ENCODE measurements at regions not wholly inside any gene's neighbourhood (a gene's known extent, or its start where the extent isn't known, plus 50 kb on each side); places are given as distances from the start of the nearest gene placed in this dataset.

DNA sequence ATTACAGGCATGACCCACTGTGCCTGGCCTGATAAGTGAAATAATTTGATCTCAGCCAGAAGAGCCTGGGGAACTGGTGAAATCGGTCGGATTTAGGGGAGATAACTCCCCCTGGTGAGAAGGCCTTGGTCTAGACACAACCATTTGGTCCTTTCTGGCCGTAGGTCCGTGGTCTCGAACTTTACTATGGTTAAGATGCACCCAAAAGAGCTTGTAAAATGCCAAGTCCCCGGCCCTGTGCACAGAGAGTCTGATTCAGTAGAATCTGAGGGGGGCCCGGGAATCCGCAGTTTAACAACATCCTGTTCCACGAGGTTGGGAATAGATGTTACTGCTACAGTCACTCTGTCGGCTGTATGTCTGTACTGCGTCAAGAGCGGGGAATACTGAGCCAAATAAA, 140.7 kb downstream of the C9orf50 start:
- Histone ChIP-seq H3K27me3 (ENCODE audit: insufficient read depth, poor library complexity, severe bottlenecking) (no peaks in the 10 kb centered on the region), H3K4me1 (ENCODE audit: insufficient read depth, poor library complexity, severe bottlenecking) (peaks cover 18% of the 10 kb centered on the region), H3K4me3 (ENCODE audit: severe bottlenecking) (no peak overlapping the region), H3K36me3 (ENCODE audit: low read depth) (no peaks in the 10 kb centered on the region), H3K9me3 (ENCODE audit: severe bottlenecking) (no peaks in the 10 kb centered on the region), H3K27ac (ENCODE audit: poor library complexity, severe bottlenecking) (no peak overlapping the region)
- DNase-seq (ENCODE audit: low spot score) (no peak), ATAC-seq (ENCODE audit: low read depth) (no peak)
- TF ChIP-seq, protein P1, sequence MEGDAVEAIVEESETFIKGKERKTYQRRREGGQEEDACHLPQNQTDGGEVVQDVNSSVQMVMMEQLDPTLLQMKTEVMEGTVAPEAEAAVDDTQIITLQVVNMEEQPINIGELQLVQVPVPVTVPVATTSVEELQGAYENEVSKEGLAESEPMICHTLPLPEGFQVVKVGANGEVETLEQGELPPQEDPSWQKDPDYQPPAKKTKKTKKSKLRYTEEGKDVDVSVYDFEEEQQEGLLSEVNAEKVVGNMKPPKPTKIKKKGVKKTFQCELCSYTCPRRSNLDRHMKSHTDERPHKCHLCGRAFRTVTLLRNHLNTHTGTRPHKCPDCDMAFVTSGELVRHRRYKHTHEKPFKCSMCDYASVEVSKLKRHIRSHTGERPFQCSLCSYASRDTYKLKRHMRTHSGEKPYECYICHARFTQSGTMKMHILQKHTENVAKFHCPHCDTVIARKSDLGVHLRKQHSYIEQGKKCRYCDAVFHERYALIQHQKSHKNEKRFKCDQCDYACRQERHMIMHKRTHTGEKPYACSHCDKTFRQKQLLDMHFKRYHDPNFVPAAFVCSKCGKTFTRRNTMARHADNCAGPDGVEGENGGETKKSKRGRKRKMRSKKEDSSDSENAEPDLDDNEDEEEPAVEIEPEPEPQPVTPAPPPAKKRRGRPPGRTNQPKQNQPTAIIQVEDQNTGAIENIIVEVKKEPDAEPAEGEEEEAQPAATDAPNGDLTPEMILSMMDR (IDR thresholded peaks at IDR 0.05; ENCODE audit: poor library complexity, severe bottlenecking) = no peak

- no peak overlapping the region for H3K4me3 ChIP-seq (ENCODE audit: severe bottlenecking)
- ATAC-seq (ENCODE audit: low read depth) (no peak), DNase-seq (ENCODE audit: low spot score) (no peak)
- H3K9me3 ChIP-seq (ENCODE audit: severe bottlenecking) = no peaks in the 10 kb centered on the region
- H3K27me3 ChIP-seq (ENCODE audit: insufficient read depth, poor library complexity, severe bottlenecking) = no peaks in the 10 kb centered on the region
- peaks cover 18% of the 10 kb centered on the region for H3K4me1 ChIP-seq (ENCODE audit: insufficient read depth, poor library complexity, severe bottlenecking)
- TF ChIP-seq, protein P1 (IDR thresholded peaks at IDR 0.05; ENCODE audit: poor library complexity, severe bottlenecking) = no peak
- H3K27ac ChIP-seq (ENCODE audit: poor library complexity, severe bottlenecking) = no peak overlapping the region
- no peaks in the 10 kb centered on the region for H3K36me3 ChIP-seq (ENCODE audit: low read depth)
These were observed 141.3 kb downstream of the C9orf50 start for GRCh38 chr9:129479631-129480011.

GRCh38 chr9:129478961-129479630, 141.8 kb downstream of the C9orf50 start:
- no peak for DNase-seq (ENCODE audit: low spot score)
- Histone ChIP-seq H3K36me3 (ENCODE audit: low read depth) (no peaks in the 10 kb centered on the region), H3K4me1 (ENCODE audit: insufficient read depth, poor library complexity, severe bottlenecking) (peaks cover 15% of the 10 kb centered on the region), H3K4me3 (ENCODE audit: severe bottlenecking) (no peak overlapping the region), H3K27ac (ENCODE audit: poor library complexity, severe bottlenecking) (no peak overlapping the region), H3K27me3 (ENCODE audit: insufficient read depth, poor library complexity, severe bottlenecking) (no peaks in the 10 kb centered on the region), H3K9me3 (ENCODE audit: severe bottlenecking) (no peaks in the 10 kb centered on the region)
- TF ChIP-seq, protein P1 (IDR thresholded peaks at IDR 0.05; ENCODE audit: poor library complexity, severe bottlenecking) = no peak
- ATAC-seq (ENCODE audit: low read depth) = no peak

DNA sequence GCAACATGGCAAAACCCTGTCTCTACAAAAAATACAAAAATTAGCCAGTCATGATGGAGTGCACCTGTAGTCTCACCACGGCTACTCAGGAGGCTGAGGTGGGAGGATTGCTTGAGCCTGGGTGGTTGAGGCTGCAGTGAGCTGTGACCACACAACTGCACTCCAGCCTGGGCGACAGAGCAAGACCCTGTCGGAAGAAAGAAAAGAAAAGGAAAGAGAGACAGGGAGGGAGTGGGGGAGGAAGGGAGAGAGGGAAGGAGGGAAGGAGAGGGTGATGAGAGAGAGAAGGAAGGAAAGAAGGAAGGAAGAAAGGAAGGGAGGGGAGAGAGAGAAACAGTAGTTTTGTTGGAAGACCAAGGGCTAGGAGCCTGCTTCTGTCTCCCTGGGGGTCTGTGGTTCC, 142.4 kb downstream of the C9orf50 start:
- TF ChIP-seq, protein P1 (IDR thresholded peaks at IDR 0.05; ENCODE audit: poor library complexity, severe bottlenecking) = no peak
- H3K4me3 ChIP-seq (ENCODE audit: severe bottlenecking) = no peak overlapping the region
- H3K4me1 ChIP-seq (ENCODE audit: insufficient read depth, poor library complexity, severe bottlenecking) = peaks cover 9% of the 10 kb centered on the region

GRCh38 chr9:129476821-129477611, 143.9 kb downstream of the C9orf50 start:
- Histone ChIP-seq H3K36me3 (ENCODE audit: low read depth) (no peaks in the 10 kb centered on the region), H3K27me3 (ENCODE audit: insufficient read depth, poor library complexity, severe bottlenecking) (no peaks in the 10 kb centered on the region), H3K9me3 (ENCODE audit: severe bottlenecking) (no peaks in the 10 kb centered on the region), H3K27ac (ENCODE audit: poor library complexity, severe bottlenecking) (no peak overlapping the region), H3K4me1 (ENCODE audit: insufficient read depth, poor library complexity, severe bottlenecking) (peaks cover 1% of the 10 kb centered on the region), H3K4me3 (ENCODE audit: severe bottlenecking) (no peak overlapping the region)
- ATAC-seq (ENCODE audit: low read depth) (no peak), DNase-seq (ENCODE audit: low spot score) (no peak)
- TF ChIP-seq, protein P1 (IDR thresholded peaks at IDR 0.05; ENCODE audit: poor library complexity, severe bottlenecking) = no peak

More for the DNA sequence above, 142.4 kb downstream of the C9orf50 start:
- no peak for ATAC-seq (ENCODE audit: low read depth)
- Histone ChIP-seq H3K9me3 (ENCODE audit: severe bottlenecking) (no peaks in the 10 kb centered on the region), H3K27ac (ENCODE audit: poor library complexity, severe bottlenecking) (no peak overlapping the region), H3K36me3 (ENCODE audit: low read depth) (no peaks in the 10 kb centered on the region), H3K27me3 (ENCODE audit: insufficient read depth, poor library complexity, severe bottlenecking) (no peaks in the 10 kb centered on the region)
- no peak for DNase-seq (ENCODE audit: low spot score)

Measured in RWPE2 (cell line).